GM23338 (cell line): ENCODE measurements at regions not wholly inside any gene's neighbourhood (a gene's known extent, or its start where the extent isn't known, plus 50 kb on each side); places are given as distances from the start of the nearest gene placed in this dataset.

Source experiments
- ATAC-seq: fragments of 200-7000 bp; cut with Tn5 transposase; 3 replicates; pipeline ENCODE4 v1.9.1; 2020
- DNase-seq: peaks from one replicate; pipeline ENCODE4 v3.0.0-alpha.2; 2015; ENCODE audit warnings: low spot score
- H2AFZ ChIP-seq: fragments of 200-600 bp; sonication (generic); 2 replicates; pipeline ENCODE4 v1.8.0; 2016; ENCODE audit warnings: antibody characterized with exemption, mild to moderate bottlenecking, moderate library complexity
- H3F3A ChIP-seq: fragments of 200-600 bp; sonication (generic); replicated peaks from 2 replicates; pipeline ENCODE4 v1.8.0; 2017; ENCODE audit warnings: antibody characterized with exemption, mixed run types, low read depth
- H3K27ac ChIP-seq: fragments of 200-600 bp; sonication (generic); 2 replicates; pipeline ENCODE4 v1.6.1; 2016; ENCODE audit warnings: low read depth
- H3K27me3 ChIP-seq: fragments of 200-600 bp; sonication (generic); 2 replicates; pipeline ENCODE4 v1.8.0; 2016; ENCODE audit warnings: mild to moderate bottlenecking, mixed run types, moderate library complexity; ENCODE audit not compliant: insufficient read depth
- H3K36me3 ChIP-seq: fragments of 200-600 bp; sonication (generic); 2 replicates; pipeline ENCODE4 v1.8.0; 2016; ENCODE audit warnings: mild to moderate bottlenecking; ENCODE audit not compliant: insufficient read depth
- H3K4me1 ChIP-seq: fragments of 200-600 bp; sonication (generic); 2 replicates; pipeline ENCODE4 v1.8.0; 2016; ENCODE audit warnings: mild to moderate bottlenecking, moderate library complexity; ENCODE audit not compliant: insufficient read depth
- H3K4me2 ChIP-seq: fragments of 200-600 bp; sonication (generic); 2 replicates; pipeline ENCODE4 v1.7.1; 2017; ENCODE audit warnings: mixed run types
- H3K4me3 ChIP-seq: fragments of 200-600 bp; sonication (generic); 2 replicates; pipeline ENCODE4 v1.6.1; 2016; ENCODE audit warnings: mixed run types
- H3K79me2 ChIP-seq: fragments of 200-600 bp; sonication (generic); replicated peaks from 2 replicates; pipeline ENCODE4 v1.8.0; 2017; ENCODE audit warnings: mild to moderate bottlenecking; ENCODE audit not compliant: insufficient read depth
- H3K9me2 ChIP-seq: fragments of 200-600 bp; sonication (generic); 2 replicates; pipeline ENCODE4 v1.8.0; 2017; ENCODE audit not compliant: insufficient read depth
- H4K20me1 ChIP-seq: fragments of 200-600 bp; sonication (generic); replicated peaks from 2 replicates; pipeline ENCODE4 v1.8.0; 2017; ENCODE audit warnings: mild to moderate bottlenecking; ENCODE audit not compliant: insufficient read depth
- H3K27ac Mint-ChIP-seq: 2 replicates; pipeline ENCODE4 v1.8.0; 2020; ENCODE audit warnings: inconsistent platforms, mild to moderate bottlenecking, moderate library complexity, mixed read lengths
- H3K27me3 Mint-ChIP-seq: 3 replicates; pipeline ENCODE4 v1.8.0; 2022; ENCODE audit warnings: low read depth, mild to moderate bottlenecking, moderate library complexity, mixed read lengths, inconsistent platforms; ENCODE audit not compliant: insufficient read depth, poor library complexity
- H3K36me3 Mint-ChIP-seq: 3 replicates; pipeline ENCODE4 v1.8.0; 2021; ENCODE audit warnings: low read depth, mild to moderate bottlenecking, inconsistent platforms, moderate library complexity, mixed read lengths
- H3K4me1 Mint-ChIP-seq: 3 replicates; pipeline ENCODE4 v1.8.0; 2020; ENCODE audit warnings: mild to moderate bottlenecking, inconsistent platforms, mixed read lengths
- H3K4me3 Mint-ChIP-seq: 3 replicates; pipeline ENCODE4 v1.8.0; 2021; ENCODE audit warnings: moderate library complexity, mild to moderate bottlenecking, inconsistent platforms, mixed read lengths
- H3K9me3 Mint-ChIP-seq: 3 replicates; pipeline ENCODE4 v1.8.0; 2020; ENCODE audit warnings: moderate library complexity, mild to moderate bottlenecking, inconsistent platforms, mixed read lengths
- CREB1 ChIP-seq: fragments of 250-450 bp; sonication (Bioruptor Pico); IDR thresholded peaks from 2 replicates; pipeline ENCODE4 v1.5.0; 2020; ENCODE audit warnings: low read depth, mild to moderate bottlenecking, moderate library complexity
- EZH2phosphoT487 ChIP-seq: fragments of 200-600 bp; sonication (generic); IDR thresholded peaks from one replicate; pipeline ENCODE4 v1.8.1; 2018; ENCODE audit warnings: antibody characterized with exemption; ENCODE audit not compliant: unreplicated experiment
- POLR2AphosphoS5 ChIP-seq: IDR thresholded peaks from 2 replicates; pipeline ENCODE4 v1.6.1; 2016; ENCODE audit warnings: antibody characterized with exemption, low read depth
- STAT1 ChIP-seq: IDR thresholded peaks from one replicate; pipeline ENCODE4 v1.6.1; 2016; ENCODE audit warnings: antibody characterized with exemption; ENCODE audit not compliant: unreplicated experiment
- ZNF114 ChIP-seq: fragments of 250-450 bp; sonication (Bioruptor Pico); IDR thresholded peaks from 2 replicates; pipeline ENCODE4 v1.5.0; 2020; ENCODE audit warnings: mild to moderate bottlenecking, moderate library complexity
- TF ChIP-seq, protein P1 (sequence below): fragments of 250-450 bp; sonication (Bioruptor Pico); IDR thresholded peaks from 2 replicates; pipeline ENCODE4 v1.5.0; 2020; ENCODE audit warnings: mild to moderate bottlenecking, moderate library complexity
- TF ChIP-seq, protein P2 (sequence below): IDR thresholded peaks from one replicate; pipeline ENCODE4 v1.6.1; 2018; ENCODE audit warnings: antibody characterized with exemption; ENCODE audit not compliant: unreplicated experiment
- TF ChIP-seq, protein P3 (sequence below), 2 experiments: fragments of 200-600 bp in 1 of 2; sonication (generic) in 1 of 2; conservative IDR thresholded peaks; 2 replicates each; pipeline versions ENCODE4 v1.5.1 to v1.6.1; 2016 to 2017; ENCODE audit warnings: antibody characterized with exemption in 2 of 2, low read depth in 2 of 2, mild to moderate bottlenecking in 2 of 2, moderate library complexity in 1 of 2
- TF ChIP-seq, protein P4 (sequence below): IDR thresholded peaks from 2 replicates; pipeline ENCODE4 v1.6.1; 2016; ENCODE audit warnings: antibody characterized with exemption

DNA sequence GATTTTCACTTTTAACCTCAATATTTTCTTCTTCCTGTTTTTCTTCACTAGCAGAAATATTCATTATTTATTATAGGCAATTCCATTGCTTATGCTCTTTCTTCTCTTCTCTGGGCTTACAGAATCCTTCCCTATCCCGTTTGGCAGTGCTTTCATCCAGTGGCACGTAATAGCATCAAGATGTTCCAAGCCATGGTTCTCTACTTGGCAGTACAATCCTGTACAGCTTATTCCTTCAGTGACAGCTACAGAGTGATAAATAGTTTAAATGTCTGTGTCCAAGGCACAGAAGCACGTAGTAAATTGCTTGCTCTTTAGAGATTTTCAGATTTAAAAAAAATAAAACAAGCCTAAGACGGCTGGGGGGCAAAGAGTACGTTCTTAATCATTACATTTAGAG lies 1964.3 kb downstream of the SUCLG1 start (continued):
- TF ChIP-seq, protein P1, sequence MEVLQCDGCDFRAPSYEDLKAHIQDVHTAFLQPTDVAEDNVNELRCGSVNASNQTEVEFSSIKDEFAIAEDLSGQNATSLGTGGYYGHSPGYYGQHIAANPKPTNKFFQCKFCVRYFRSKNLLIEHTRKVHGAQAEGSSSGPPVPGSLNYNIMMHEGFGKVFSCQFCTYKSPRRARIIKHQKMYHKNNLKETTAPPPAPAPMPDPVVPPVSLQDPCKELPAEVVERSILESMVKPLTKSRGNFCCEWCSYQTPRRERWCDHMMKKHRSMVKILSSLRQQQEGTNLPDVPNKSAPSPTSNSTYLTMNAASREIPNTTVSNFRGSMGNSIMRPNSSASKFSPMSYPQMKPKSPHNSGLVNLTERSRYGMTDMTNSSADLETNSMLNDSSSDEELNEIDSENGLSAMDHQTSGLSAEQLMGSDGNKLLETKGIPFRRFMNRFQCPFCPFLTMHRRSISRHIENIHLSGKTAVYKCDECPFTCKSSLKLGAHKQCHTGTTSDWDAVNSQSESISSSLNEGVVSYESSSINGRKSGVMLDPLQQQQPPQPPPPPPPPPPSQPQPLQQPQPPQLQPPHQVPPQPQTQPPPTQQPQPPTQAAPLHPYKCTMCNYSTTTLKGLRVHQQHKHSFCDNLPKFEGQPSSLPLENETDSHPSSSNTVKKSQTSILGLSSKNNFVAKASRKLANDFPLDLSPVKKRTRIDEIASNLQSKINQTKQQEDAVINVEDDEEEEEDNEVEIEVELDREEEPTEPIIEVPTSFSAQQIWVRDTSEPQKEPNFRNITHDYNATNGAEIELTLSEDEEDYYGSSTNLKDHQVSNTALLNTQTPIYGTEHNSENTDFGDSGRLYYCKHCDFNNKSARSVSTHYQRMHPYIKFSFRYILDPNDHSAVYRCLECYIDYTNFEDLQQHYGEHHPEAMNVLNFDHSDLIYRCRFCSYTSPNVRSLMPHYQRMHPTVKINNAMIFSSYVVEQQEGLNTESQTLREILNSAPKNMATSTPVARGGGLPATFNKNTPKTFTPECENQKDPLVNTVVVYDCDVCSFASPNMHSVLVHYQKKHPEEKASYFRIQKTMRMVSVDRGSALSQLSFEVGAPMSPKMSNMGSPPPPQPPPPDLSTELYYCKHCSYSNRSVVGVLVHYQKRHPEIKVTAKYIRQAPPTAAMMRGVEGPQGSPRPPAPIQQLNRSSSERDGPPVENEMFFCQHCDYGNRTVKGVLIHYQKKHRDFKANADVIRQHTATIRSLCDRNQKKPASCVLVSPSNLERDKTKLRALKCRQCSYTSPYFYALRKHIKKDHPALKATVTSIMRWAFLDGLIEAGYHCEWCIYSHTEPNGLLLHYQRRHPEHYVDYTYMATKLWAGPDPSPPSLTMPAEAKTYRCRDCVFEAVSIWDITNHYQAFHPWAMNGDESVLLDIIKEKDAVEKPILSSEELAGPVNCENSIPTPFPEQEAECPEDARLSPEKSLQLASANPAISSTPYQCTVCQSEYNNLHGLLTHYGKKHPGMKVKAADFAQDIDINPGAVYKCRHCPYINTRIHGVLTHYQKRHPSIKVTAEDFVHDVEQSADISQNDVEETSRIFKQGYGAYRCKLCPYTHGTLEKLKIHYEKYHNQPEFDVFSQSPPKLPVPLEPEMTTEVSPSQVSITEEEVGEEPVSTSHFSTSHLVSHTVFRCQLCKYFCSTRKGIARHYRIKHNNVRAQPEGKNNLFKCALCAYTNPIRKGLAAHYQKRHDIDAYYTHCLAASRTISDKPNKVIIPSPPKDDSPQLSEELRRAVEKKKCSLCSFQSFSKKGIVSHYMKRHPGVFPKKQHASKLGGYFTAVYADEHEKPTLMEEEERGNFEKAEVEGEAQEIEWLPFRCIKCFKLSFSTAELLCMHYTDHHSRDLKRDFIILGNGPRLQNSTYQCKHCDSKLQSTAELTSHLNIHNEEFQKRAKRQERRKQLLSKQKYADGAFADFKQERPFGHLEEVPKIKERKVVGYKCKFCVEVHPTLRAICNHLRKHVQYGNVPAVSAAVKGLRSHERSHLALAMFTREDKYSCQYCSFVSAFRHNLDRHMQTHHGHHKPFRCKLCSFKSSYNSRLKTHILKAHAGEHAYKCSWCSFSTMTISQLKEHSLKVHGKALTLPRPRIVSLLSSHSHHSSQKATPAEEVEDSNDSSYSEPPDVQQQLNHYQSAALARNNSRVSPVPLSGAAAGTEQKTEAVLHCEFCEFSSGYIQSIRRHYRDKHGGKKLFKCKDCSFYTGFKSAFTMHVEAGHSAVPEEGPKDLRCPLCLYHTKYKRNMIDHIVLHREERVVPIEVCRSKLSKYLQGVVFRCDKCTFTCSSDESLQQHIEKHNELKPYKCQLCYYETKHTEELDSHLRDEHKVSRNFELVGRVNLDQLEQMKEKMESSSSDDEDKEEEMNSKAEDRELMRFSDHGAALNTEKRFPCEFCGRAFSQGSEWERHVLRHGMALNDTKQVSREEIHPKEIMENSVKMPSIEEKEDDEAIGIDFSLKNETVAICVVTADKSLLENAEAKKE (CRISPR knock-in tag): no peak
- no peak for TF ChIP-seq POLR2AphosphoS5
- TF ChIP-seq, protein P2, sequence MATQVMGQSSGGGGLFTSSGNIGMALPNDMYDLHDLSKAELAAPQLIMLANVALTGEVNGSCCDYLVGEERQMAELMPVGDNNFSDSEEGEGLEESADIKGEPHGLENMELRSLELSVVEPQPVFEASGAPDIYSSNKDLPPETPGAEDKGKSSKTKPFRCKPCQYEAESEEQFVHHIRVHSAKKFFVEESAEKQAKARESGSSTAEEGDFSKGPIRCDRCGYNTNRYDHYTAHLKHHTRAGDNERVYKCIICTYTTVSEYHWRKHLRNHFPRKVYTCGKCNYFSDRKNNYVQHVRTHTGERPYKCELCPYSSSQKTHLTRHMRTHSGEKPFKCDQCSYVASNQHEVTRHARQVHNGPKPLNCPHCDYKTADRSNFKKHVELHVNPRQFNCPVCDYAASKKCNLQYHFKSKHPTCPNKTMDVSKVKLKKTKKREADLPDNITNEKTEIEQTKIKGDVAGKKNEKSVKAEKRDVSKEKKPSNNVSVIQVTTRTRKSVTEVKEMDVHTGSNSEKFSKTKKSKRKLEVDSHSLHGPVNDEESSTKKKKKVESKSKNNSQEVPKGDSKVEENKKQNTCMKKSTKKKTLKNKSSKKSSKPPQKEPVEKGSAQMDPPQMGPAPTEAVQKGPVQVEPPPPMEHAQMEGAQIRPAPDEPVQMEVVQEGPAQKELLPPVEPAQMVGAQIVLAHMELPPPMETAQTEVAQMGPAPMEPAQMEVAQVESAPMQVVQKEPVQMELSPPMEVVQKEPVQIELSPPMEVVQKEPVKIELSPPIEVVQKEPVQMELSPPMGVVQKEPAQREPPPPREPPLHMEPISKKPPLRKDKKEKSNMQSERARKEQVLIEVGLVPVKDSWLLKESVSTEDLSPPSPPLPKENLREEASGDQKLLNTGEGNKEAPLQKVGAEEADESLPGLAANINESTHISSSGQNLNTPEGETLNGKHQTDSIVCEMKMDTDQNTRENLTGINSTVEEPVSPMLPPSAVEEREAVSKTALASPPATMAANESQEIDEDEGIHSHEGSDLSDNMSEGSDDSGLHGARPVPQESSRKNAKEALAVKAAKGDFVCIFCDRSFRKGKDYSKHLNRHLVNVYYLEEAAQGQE: no peak
- TF ChIP-seq ZNF114: no peak

DNA sequence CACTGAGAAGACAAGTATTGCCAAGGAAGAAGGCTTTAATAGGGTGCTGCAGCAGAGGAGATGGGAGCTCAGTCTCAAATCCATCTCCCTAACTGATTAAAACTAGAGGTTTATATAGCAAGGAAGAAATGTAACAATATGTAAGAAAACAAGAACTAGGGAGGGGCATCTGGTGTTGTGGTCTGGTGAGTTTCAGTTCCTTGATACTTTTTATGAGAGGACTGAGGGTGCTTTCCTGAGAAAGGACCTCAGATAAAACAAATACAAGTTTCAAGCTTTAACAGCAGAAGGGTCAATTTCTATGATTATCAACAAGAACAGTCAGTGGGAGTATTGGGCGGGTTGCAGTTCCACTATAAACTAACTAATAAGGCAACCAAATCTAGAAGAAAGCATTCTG lies 1967.5 kb downstream of the SUCLG1 start:
- Histone ChIP-seq H3K36me3 (peaks cover 6% of the 10 kb centered on the region; the same call in 1 of the 2 replicates), H3K27me3 (no peaks in the 10 kb centered on the region), H3K4me1 (no peaks in the 10 kb centered on the region), H3K4me2 (no peak overlapping the region), H3F3A (no peaks in the 10 kb centered on the region), H3K79me2 (no peaks in the 10 kb centered on the region), H3K4me3 (no peak overlapping the region), H3K27ac (no peak overlapping the region), H2AFZ (no peak overlapping the region), H4K20me1 (no peaks in the 10 kb centered on the region), H3K9me2 (no peaks in the 10 kb centered on the region)
- H3K36me3 Mint-ChIP-seq: peaks cover 6% of the 10 kb centered on the region; the same call in 1 of the 3 replicates
- H3K27me3 Mint-ChIP-seq: peaks cover 1% of the 10 kb centered on the region
- no peaks in the 10 kb centered on the region for H3K4me1 Mint-ChIP-seq
- DNase-seq (no peak), ATAC-seq (no peak)
- H3K9me3 Mint-ChIP-seq: peaks cover 12% of the 10 kb centered on the region
- no peak overlapping the region for H3K27ac Mint-ChIP-seq
- H3K4me3 Mint-ChIP-seq: no peak overlapping the region
- TF ChIP-seq, protein P2: no peak
- TF ChIP-seq CREB1 (CRISPR knock-in tag): no peak
- TF ChIP-seq, protein P3, sequence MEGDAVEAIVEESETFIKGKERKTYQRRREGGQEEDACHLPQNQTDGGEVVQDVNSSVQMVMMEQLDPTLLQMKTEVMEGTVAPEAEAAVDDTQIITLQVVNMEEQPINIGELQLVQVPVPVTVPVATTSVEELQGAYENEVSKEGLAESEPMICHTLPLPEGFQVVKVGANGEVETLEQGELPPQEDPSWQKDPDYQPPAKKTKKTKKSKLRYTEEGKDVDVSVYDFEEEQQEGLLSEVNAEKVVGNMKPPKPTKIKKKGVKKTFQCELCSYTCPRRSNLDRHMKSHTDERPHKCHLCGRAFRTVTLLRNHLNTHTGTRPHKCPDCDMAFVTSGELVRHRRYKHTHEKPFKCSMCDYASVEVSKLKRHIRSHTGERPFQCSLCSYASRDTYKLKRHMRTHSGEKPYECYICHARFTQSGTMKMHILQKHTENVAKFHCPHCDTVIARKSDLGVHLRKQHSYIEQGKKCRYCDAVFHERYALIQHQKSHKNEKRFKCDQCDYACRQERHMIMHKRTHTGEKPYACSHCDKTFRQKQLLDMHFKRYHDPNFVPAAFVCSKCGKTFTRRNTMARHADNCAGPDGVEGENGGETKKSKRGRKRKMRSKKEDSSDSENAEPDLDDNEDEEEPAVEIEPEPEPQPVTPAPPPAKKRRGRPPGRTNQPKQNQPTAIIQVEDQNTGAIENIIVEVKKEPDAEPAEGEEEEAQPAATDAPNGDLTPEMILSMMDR (conservative IDR thresholded peaks at IDR 0.05; ENCODE audit: low read depth in 2 of 2): no peak
- TF ChIP-seq, protein P4, sequence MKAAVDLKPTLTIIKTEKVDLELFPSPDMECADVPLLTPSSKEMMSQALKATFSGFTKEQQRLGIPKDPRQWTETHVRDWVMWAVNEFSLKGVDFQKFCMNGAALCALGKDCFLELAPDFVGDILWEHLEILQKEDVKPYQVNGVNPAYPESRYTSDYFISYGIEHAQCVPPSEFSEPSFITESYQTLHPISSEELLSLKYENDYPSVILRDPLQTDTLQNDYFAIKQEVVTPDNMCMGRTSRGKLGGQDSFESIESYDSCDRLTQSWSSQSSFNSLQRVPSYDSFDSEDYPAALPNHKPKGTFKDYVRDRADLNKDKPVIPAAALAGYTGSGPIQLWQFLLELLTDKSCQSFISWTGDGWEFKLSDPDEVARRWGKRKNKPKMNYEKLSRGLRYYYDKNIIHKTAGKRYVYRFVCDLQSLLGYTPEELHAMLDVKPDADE: no peak
- TF ChIP-seq ZNF114: no peak
- no peak for TF ChIP-seq EZH2phosphoT487
- no peak for TF ChIP-seq STAT1
